Keratinocyte (primary cell): ENCODE measurements at regions not wholly inside any gene's neighbourhood (a gene's known extent, or its start where the extent isn't known, plus 50 kb on each side); places are given as distances from the start of the nearest gene placed in this dataset.

Source experiments
- DNase-seq: peaks from one replicate; pipeline ENCODE4 v3.0.0-alpha.2; 2011; ENCODE audit warnings: low read depth, missing footprints, low spot score
- FAIRE-seq: peaks from 2 replicates; lab custom pipeline; 2011; peaks lifted over from hg19 to GRCh38; lab: Jason Lieb, UNC
- H2AFZ ChIP-seq: 2 replicates; pipeline ENCODE4 v1.6.0; 2012; ENCODE audit warnings: low read length, control low read depth, inconsistent platforms; ENCODE audit not compliant: control insufficient read depth
- H3K27ac ChIP-seq: 2 replicates; pipeline ENCODE4 v1.5.1; 2011; ENCODE audit warnings: low read length; ENCODE audit not compliant: control insufficient read depth, insufficient read depth
- H3K27me3 ChIP-seq: 3 replicates; pipeline ENCODE4 v1.6.0; 2011; ENCODE audit warnings: low read length; ENCODE audit not compliant: control insufficient read depth, insufficient read depth; ENCODE audit errors: extremely low read depth
- H3K36me3 ChIP-seq, 2 experiments: 2 replicates in 1 of 2; 3 replicates in 1 of 2; pipeline ENCODE4 v1.5.1; 2011; ENCODE audit warnings: low read length in 2 of 2, mild to moderate bottlenecking in 1 of 2; ENCODE audit not compliant: control insufficient read depth in 2 of 2, insufficient read depth in 2 of 2; ENCODE audit errors: extremely low read depth in 1 of 2
- H3K4me1 ChIP-seq: 3 replicates; pipeline ENCODE4 v1.5.1; 2011; ENCODE audit warnings: low read length; ENCODE audit not compliant: control insufficient read depth, insufficient read depth; ENCODE audit errors: extremely low read depth
- H3K4me2 ChIP-seq: 3 replicates; pipeline ENCODE4 v1.6.0; 2011; ENCODE audit warnings: low read depth, low read length; ENCODE audit not compliant: control insufficient read depth, insufficient read depth; ENCODE audit errors: extremely low read depth
- H3K4me3 ChIP-seq, 3 experiments: fragments of 200-600 bp in 1 of 3; sonication (generic) in 1 of 3; 2 replicates in 2 of 3; 3 replicates in 1 of 3; pipeline ENCODE4 v1.5.1; 2011 to 2016; ENCODE audit warnings: low read length in 3 of 3, mild to moderate bottlenecking in 3 of 3, control low read depth in 2 of 3, inconsistent platforms in 1 of 3, low read depth in 1 of 3, mixed read lengths in 1 of 3, mixed run types in 1 of 3, moderate library complexity in 1 of 3; ENCODE audit not compliant: control insufficient read depth in 2 of 3, insufficient read depth in 2 of 3; ENCODE audit errors: extremely low read depth in 1 of 3
- H3K79me2 ChIP-seq: 2 replicates; pipeline ENCODE4 v1.6.0; 2012; ENCODE audit warnings: low read length; ENCODE audit not compliant: control insufficient read depth, insufficient read depth
- H3K9ac ChIP-seq: 3 replicates; pipeline ENCODE4 v1.6.0; 2011; ENCODE audit warnings: low read length; ENCODE audit not compliant: control insufficient read depth, insufficient read depth; ENCODE audit errors: extremely low read depth
- H3K9me1 ChIP-seq: 3 replicates; pipeline ENCODE4 v1.6.0; 2011; ENCODE audit warnings: low read length; ENCODE audit not compliant: control insufficient read depth, insufficient read depth; ENCODE audit errors: extremely low read depth
- H3K9me3 ChIP-seq: 2 replicates; pipeline ENCODE4 v1.5.1; 2012; ENCODE audit warnings: low read depth, low read length; ENCODE audit not compliant: control insufficient read depth
- H4K20me1 ChIP-seq: 3 replicates; pipeline ENCODE4 v1.6.0; 2011; ENCODE audit warnings: low read length; ENCODE audit not compliant: control insufficient read depth, insufficient read depth; ENCODE audit errors: extremely low read depth
- CTCF ChIP-seq, 3 experiments: IDR thresholded peaks in 1 of 3; conservative IDR thresholded peaks in 1 of 3; optimal IDR thresholded peaks in 1 of 3; 2 replicates in 2 of 3; 3 replicates in 1 of 3; pipeline versions ENCODE3 to v1.5.1; 2011; ENCODE audit warnings: low read length in 3 of 3, mild to moderate bottlenecking in 3 of 3, moderate library complexity in 2 of 3, control low read depth in 1 of 3, inconsistent platforms in 1 of 3; ENCODE audit not compliant: insufficient read depth in 2 of 3; ENCODE audit errors: extremely low read depth in 1 of 3
- EZH2 ChIP-seq: IDR thresholded peaks from one replicate; pipeline ENCODE4 v1.6.1; 2012; ENCODE audit warnings: inconsistent platforms, mild to moderate bottlenecking, low read length, moderate library complexity
- dilution Hi-C: fragments of 300-500 bp; cut with MboI; formaldehyde crosslinking; loops from one replicate; pipeline ENCODE4 v1.7.0; 2020; ENCODE audit warnings: low sequenced_read_pairs; ENCODE audit not compliant: extremely low pct_ligation_motif_present

- H3K9me3 ChIP-seq: no peaks in the 10 kb centered on the region
- peak overlapping the region; percentile 18 to 54 (median 42) for H3K4me3 ChIP-seq
- H3K36me3 ChIP-seq: no peaks in the 10 kb centered on the region
- no peaks in the 10 kb centered on the region for H3K9me1 ChIP-seq
- peak overlapping the region; percentile 77 for H3K9ac ChIP-seq
- DNase-seq (no peak), FAIRE-seq (no peak)
- no peak for TF ChIP-seq EZH2
- no peak for TF ChIP-seq CTCF (optimal IDR thresholded peaks at IDR 0.05 in 1 of 3, IDR thresholded peaks at IDR 0.05 in 1 of 3, conservative IDR thresholded peaks at IDR 0.05 in 1 of 3; ENCODE audit: extremely low read depth in 1 of 3, insufficient read depth in 2 of 3, low read length in 3 of 3)
- peak overlapping the region; percentile 90 for H3K4me2 ChIP-seq
- H3K4me1 ChIP-seq: peaks cover 28% of the 10 kb centered on the region
- H3K27me3 ChIP-seq: no peaks in the 10 kb centered on the region
- peak overlapping the region; percentile 61 for H2AFZ ChIP-seq
- no peaks in the 10 kb centered on the region for H3K79me2 ChIP-seq
- dilution Hi-C loops: no loop called here
- H4K20me1 ChIP-seq: no peaks in the 10 kb centered on the region
- no peak overlapping the region for H3K27ac ChIP-seq
These were observed 60.4 kb upstream of the ACOT11 start for GRCh38 chr1:54487571-54488050.

- no peak for FAIRE-seq
- Histone ChIP-seq H4K20me1 (no peaks in the 10 kb centered on the region), H2AFZ (no peak overlapping the region), H3K79me2 (no peaks in the 10 kb centered on the region), H3K4me2 (peak overlapping the region; percentile 20), H3K36me3 (no peaks in the 10 kb centered on the region), H3K4me3 (no peak overlapping the region), H3K27me3 (no peaks in the 10 kb centered on the region), H3K9ac (no peak overlapping the region), H3K9me1 (no peaks in the 10 kb centered on the region), H3K9me3 (no peaks in the 10 kb centered on the region), H3K27ac (no peak overlapping the region), H3K4me1 (peaks cover 28% of the 10 kb centered on the region)
- dilution Hi-C loops: no loop called here
- TF ChIP-seq CTCF (optimal IDR thresholded peaks at IDR 0.05 in 1 of 3, IDR thresholded peaks at IDR 0.05 in 1 of 3, conservative IDR thresholded peaks at IDR 0.05 in 1 of 3; ENCODE audit: extremely low read depth in 1 of 3, insufficient read depth in 2 of 3, low read length in 3 of 3) (no peak), EZH2 (no peak)
- no peak for DNase-seq
These were observed 61.1 kb upstream of the ACOT11 start for GRCh38 chr1:54486907-54487306.
